HG02938 (cell line): ENCODE measurements at regions not wholly inside any gene's neighbourhood (a gene's known extent, or its start where the extent isn't known, plus 50 kb on each side); places are given as distances from the start of the nearest gene placed in this dataset.

ENCODE experiments used
- ATAC-seq: cut with Tn5 transposase; IDR thresholded peaks from one replicate; pipeline ENCODE4 v1.9.1; 2021; ENCODE audit warnings: mild to moderate bottlenecking, moderate library complexity; ENCODE audit not compliant: unreplicated experiment

DNA sequence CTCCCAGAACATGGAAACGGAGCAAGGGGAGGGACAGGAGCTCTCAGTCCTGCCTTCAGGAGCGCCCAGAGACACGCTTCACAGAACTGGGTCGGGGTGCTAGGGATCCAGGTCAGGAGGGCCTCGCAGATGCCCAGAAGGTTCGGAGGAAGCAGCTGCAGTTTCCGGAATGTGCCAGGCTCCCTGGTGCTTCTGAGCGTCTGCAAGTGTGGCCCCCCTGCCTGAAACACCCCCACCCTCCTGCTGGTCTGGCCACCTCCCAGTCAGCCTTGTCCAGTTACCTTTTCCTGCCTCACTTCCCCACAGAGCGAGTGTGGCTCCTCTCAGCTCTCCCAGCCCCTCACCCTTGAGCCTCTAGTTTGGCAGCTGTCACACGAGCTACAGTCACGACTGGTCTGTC, 88.3 kb upstream of the TAF1B start:
- ATAC-seq = no peak

DNA sequence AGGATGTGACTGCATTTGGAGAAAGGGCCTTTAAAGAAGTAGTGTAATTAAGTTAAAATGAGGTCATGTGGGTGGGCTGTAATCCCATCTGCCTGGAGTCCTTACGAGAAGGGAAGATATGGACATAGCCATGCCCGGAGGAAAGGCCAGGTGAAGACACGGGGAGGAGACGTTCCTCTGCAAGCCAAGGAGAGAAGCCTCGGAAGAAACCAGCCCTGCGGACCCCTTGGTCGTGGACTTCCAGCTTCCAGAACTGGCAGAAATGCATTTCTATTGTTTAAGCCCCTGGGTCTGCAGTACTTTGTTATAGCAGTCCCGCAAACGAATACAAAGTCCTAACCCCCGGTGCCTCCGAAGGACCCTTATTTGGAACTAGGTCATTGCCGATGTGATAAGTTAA, 87.6 kb upstream of the TAF1B start:
- no peak for ATAC-seq

DNA sequence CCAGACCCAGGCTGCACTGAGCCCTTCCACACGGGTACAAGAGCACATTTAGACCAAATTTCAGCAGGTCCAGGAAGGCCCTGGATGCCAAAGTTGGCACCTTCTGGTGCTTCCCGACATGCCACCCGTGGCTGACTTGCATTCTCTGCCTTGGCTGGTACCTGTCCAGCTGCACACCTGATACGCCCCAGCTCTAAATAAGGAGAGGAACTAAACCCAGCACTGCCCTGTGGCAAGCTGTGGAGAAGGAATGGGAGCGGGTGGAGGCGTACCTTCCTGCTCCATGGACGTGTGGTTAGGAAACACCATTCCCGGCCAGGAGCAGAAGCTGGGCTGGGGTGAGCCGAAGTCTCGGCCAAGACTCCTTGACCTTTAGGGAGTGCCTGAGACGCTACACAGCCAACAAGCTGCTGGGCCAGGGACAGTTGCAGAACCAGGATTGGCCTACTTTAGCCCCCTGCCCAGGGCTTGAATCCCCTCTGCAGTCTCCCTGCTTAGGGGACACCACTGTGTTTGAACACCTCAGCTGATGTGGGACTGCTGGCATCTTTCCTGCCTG, 86.5 kb upstream of the TAF1B start:
- no peak for ATAC-seq

DNA sequence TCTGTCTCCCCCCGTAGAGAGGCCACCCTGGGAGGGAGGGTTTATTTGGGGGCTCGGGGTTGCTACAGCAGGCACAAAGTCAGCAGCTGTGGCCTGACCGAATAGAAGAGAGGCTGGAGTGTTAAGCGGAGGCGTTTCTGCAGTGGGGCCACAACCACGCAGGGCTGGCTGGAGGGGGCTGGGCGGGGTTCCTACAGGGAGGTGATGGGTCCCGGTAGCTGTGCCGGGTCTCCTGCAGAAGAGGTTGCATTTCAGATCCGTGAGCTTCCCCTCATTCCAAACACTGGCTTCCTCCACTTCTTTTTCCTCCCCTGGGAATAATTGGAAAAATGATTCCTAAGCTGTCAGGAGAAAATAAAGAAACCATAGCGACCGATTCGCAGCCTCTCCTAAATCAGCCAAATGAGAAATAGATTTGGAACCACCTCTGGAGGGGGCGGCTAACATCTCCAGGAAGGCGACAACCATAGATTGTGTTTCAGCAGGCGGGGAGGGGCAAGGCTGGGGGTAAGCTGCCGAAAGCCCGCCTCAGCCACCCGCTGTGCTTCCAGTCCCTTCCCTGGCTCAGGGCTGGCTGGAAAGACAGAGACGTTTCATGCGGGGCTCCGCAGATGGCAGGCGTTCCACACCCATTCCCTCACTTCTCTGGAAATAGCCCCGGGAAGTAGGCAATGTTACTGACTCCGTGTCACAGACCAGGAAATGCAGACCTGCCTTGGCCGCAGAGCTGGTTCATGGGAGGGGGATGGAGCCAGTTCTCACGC, 85.6 kb upstream of the TAF1B start:
- no peak for ATAC-seq

DNA sequence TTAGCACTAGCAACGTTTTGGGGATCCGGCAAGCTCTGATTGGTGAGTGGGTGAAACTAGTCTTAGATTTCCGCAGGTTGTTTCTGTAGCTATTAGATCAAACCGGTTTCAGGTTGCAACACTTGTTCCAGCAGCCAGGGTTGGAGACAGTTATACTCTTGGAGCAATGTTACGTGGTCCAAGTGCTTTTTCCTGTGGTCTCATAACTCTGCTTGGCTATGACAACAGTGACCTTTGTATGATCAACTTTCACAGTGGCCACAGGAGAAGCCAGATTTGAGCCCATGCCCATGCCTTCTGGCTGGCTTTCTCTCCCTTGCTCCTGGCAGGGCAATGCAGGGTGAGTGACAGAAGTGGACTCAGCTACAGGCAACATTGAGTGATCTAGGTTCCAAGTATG, 84.5 kb upstream of the TAF1B start:
- ATAC-seq = no peak

DNA sequence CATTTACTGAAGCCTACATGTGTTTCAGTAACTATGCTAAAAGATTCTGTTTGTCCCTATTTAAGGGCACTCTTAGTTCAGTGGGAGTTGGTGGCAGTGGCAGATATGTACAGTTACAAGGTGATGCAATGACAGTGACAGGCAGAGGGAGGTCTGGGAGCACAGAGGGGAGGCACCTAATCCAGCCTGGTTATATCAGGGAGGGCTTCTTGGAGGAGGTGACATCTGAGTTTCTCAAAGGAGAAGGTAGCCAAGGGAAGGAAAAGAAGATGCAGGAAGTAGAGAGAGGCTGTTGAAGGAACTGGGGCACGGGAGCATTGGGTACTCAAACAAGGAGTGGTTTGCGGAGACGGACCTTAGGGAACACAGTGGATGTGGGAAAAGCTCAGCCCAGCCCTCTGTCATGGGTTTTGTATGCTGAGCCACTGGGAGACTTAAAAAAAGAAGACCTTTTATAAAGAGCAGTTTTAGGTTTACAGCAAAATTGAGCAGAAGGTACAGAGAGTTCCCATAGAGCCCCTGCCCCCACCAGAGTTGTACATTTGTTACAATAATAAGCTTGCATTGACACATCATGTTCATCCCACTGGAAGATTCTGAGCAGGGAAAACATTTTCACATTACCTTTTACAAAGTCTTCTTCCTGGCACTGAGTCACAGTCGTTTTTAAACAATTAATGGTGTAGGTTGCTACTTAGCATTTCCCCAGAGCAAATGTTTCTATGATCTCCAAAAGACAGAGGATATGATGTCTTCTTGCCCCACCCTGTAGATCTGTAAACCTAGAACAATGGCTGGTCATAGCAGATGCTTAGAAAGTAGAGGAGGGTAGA, 83.0 kb upstream of the TAF1B start:
- ATAC-seq = no peak

DNA sequence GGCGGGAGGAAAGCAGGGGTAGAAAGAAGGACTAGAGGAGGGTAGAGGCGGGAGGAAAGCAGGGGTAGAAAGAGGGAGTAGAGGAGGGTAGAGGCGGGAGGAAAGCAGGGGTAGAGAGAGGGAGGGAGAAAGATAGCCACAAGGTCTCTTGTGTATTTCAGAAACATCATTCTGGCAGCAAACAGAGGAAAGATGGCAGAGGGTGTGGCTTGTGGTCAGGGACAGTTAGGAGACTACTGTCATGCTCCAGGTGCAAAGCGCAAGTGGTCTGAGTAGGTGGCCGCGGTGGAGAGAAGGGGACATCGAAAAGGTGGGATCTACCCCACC, 82.4 kb upstream of the TAF1B start:
- no peak for ATAC-seq

DNA sequence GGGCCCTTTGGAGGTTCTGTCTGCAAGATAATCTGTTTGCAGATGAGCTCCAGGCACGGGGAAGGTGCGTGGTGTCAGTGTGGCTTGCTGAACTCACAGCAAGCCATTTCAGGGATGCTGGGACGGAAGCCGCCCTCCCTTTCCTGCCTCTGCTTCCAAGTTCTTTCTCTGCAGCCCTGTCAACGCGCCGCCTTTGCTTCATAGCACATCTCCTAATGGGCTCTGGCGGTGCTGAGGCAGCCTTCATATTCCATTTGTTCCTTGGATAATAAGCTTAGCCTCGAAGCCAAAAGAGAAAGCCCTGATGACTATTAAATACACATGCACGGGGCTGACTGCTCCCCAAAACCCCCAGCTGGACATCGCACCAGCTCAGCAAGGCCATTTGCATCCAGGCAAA, 81.7 kb upstream of the TAF1B start:
- no peak for ATAC-seq

DNA sequence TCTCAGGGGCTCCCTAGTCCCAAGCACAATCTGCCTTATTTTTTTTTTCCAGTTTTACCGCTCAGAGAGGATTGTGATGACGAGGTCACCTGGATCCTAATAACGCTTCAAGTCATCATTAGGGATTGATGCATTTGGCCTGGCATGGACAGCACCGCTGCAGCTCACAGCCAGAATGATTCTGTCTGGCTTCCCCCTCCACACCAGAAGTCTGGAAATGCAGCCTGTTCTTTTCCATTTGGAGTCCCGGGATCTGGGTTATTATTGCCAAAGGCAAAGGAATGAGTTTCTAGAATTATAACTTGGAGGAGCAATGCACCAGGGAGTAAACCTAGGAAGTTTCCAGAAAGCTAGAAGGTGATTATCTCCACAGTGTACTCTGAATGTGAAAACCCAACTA, 81.1 kb upstream of the TAF1B start:
- no peak for ATAC-seq

DNA sequence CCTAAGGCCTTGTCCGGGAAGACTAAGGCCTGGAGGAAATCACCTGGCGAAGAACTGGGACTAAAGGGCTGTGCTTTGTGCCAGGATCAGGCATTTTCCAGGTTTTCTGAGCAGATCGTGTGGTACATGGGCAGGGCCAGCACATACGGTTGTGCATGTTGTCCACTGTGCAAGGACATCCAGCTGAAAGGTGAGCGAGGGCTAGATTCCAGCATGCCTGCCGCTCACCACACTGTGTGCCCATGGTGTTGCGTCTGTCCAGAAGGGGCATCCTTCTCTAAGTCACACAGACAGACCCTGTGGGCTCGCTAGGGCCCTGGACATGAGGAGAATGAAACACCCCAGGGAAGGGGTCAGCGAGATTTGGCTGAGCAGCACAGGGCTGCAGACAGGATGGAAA, 80.3 kb upstream of the TAF1B start:
- no peak for ATAC-seq

DNA sequence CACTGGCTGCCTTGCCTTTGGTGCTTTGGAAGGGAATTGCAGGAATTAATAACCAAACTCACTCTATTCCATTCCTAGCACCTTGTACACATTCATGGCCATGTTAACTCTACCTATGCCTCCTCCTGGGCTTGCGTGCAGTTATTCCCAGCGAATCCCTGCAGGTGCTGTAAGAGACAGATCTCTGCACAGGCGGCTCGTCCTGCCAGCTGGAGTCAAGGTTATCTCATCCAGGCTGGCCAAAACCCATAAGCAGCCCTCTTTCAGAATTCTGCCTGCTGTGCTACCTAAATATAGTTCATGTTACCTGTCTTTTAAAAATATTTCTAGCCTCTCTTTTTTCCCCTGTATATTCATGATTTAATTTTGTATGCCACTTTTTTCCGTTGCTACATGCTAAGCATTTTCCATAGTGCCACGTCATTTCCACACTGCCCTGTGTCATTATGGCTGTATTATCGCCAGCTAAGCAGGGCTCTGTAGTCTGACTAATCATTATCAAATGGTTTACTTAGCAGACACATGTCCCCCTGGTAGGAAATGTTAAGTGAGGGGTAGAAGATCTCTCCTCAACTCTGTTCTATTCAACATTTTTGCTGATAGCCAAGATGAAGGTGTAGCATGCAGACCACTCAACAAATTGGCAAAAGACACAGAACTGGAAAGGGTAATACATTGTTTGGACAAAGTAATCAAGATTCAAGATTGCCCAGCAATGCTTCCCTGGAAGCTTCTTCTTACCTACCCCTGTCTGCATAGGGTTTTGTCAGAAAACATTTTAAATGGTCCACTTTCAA, 79.7 kb upstream of the TAF1B start:
- ATAC-seq = no peak

DNA sequence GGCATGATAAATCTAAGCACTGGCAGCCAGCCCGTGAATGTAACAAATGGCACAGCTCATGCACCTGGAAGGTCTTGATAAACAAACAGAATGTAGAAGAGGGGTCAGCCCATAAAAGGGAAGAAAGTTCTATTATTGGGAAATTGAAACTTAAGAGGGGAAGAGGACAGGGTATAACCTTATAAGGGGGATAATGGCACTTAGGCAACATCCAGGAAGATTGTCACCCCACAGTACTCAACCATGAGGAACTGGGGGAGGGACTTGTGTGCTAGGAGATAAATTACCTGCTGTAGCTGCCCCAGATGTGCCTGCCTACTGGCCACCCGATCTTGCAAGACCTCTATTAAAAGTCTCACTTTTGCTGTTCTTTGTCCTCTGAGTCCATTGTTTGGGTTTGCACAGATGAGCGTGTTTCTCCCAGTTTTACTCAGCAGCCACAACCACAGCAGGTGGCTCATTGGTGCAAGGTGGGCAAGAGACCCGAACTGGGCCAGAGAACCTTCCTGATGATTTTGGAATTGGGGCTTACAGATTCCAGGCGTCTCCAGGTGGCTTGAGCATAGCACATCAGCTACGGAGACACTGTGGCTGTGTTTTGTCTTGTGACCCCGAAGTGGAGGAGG, 79.0 kb upstream of the TAF1B start:
- no peak for ATAC-seq

DNA sequence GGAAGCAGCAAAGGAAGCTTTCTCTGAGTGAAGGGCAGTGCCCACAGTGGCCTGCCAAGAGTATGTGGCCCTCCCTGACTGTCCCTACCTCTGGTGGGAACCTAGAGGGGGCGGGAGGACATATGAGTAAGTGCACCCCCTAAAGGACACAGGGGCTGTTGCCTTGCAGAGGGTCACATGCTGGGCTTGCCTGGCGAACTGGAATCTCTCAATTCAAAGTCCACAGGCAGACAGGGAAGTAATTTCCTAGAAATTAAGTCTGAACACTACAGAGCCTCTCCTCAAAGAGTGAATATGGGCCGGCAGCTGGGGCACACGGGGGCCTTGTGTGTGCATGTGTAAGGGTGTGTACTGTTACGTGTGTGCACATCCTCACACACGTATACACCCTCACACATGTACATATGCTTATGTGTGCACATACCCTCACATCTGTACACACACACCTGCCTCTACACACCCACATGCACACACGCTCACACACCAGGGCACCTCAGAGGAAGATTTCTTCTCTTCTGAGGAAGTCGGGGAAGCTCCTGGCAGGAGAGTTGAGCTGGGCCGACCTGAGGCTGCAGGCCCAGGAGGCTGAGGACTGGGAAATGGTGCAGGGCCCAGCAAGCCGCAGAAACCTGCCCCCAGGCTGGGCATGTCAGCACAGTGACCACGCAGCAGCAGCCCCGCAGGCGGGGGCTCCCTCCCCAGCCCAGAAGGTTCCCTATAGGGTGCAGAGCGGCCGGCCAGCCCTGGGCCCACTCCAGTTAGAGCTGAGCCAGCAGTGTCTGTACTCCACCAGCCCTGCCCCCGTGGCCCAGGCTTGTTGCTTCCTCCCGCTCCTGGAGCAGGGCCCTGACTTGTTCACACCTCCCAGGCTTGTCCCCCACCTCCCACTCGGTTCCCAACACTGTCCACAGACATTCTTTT, 77.4 kb upstream of the TAF1B start:
- no peak for ATAC-seq

DNA sequence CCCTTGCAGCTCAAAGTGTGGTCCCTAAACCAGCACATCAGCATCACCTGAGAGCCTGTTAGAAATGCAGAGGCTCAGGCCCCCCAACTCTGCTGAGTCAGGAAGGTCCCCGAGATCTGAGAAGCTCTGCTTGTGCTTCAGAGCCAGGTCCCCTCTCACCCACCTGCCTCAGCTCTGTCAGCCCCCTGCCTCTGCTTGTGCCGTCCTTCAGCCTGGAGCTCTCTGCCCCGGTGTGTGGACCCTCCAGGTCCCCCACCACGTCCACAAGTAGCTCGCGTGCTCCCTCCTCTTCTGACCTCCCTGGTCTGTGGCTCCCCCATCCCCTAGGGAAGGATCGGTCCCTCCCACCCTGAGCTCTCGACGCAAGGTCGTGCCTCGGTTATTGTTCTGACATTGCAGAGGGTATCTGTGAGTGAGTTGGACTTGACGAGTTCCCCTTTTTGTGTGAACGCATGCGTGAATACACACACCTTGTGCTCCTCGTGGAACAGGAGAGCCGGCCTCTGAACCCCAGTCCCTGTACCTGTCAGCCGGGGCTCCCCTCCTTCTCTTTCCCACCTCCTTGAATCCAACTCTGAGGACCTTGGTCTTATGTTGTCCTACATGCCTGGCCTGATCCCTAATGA, 75.5 kb upstream of the TAF1B start:
- ATAC-seq = no peak

DNA sequence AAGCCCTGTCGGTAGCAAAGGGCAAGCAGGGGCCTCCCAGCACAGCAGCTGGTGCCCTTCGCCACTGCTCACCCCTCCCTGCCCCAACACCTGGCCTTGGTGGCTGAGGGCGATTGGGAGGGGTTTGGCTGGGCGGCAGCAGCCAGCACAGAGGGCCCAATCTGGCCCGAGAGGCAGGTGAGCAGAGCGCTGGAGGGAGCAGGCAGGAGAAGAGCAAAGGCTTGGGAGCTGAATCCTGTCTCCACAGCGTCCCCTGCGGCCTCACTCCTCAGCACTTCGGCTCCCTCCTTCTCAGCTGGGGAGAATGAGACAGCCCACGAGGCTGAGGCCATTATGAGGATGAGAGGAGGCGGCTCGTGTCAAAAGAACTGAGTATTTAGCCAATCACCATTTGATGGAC, 74.9 kb upstream of the TAF1B start:
- ATAC-seq = no peak

DNA sequence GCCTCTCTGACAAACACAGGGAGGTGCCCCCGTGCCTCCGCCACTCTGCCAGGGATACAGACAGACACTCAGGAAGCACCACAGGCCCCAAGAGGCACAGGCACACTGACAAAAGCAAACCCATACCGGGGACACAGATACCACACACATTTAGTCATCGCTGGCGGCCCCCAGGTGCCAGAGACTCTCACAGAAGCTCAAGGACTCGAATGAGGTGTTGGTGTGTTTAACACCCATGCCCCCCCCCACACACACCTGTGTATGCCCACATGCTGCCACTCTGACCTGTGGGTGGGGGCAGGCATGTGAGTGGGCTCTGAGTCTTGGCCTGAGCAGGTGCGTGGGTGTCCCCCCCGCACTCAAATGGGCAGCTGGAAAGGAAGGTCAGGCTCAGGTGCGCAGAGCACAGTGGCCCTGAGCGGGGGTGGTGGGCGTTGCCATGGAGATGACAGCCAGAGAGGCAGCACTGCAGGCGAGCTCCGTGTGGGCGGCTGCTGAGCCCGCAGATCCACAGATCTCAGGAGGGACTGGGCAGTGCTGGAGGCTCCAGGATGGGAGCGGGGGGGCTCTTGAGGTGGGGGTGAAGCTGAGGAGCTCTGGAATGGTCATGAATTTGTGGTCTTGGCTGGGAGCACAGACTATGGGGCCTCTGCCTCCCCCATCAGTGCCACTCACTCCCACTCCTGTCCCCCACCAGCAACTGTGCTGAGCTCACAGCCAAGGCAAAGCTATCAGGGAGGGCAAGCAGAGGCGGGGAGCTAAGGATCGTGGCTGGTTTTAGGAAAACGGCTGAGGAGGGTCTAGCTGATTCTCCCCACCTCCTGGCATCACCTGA, 73.9 kb upstream of the TAF1B start:
- ATAC-seq = no peak

DNA sequence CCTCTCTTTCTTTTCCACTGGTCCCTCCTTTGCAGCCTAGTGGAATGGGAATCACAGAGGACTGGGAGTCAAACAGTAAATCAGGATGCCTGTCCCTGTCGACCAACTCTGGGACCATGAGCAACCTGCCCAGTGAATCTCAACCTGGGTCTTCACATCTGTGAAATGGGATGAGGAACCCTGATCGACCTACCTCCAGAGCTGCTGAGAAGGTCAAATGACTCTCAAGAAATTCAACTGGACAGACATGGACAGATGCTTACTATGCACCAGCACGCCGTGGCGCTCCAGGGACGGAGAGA, 73.3 kb upstream of the TAF1B start:
- no peak for ATAC-seq

DNA sequence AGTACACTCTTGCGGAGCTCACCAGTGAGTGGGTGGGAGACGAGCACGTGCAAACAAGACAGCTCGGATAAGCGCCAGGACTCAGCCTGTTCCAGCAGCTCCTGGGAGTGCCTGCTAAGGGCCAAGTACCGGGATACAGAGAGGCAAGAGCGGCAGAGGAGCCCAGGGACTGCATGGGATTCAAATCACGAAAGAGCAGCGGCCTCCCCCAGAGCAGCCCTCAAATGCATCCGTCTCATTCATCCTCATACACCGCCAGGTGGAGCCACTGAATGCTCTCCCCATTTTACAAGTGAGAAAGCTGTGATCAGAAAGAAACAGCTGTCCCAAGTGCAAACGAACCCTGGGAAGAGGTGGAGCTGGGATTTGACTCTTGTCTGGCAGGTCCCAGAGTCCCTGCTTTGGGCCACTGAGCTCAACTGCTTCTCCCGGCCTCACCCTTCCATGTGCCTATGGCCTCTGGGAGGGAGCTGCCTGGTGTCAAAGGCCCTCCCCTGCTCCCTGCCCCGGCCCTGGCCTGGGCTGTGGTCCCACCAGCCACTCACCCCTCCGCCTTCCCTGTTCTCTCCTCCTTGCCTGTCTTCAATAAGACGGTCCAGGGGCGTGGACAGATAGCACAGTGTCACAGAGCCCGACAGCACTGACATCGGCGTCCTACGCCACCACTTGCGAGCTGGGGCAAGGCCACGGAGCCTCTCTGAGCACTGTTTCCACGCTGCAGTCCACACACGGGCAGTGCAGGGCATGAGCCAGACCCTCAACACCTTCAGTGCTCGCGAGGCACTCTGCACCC, 72.8 kb upstream of the TAF1B start:
- no peak for ATAC-seq
